WERI-Rb-1 (cell line): ENCODE measurements at regions not wholly inside any gene's neighbourhood (a gene's known extent, or its start where the extent isn't known, plus 50 kb on each side); places are given as distances from the start of the nearest gene placed in this dataset.

Experiments used
- DNase-seq: peaks from one replicate; pipeline ENCODE4 v3.0.0-alpha.2; 2020
- H3K27ac ChIP-seq: fragments of 250-450 bp; sonication (Bioruptor Pico); 2 replicates; pipeline ENCODE4 v1.5.1; 2020; ENCODE audit warnings: mild to moderate bottlenecking, moderate library complexity
- H3K27me3 ChIP-seq: fragments of 250-450 bp; sonication (Bioruptor Pico); 2 replicates; pipeline ENCODE4 v1.5.1; 2021; ENCODE audit warnings: mild to moderate bottlenecking, low read depth, moderate library complexity; ENCODE audit not compliant: insufficient read depth, severe bottlenecking
- H3K36me3 ChIP-seq: fragments of 250-450 bp; sonication (Bioruptor Pico); 2 replicates; pipeline ENCODE4 v1.5.1; 2020; ENCODE audit warnings: mild to moderate bottlenecking, moderate library complexity
- H3K4me3 ChIP-seq: 2 replicates; pipeline ENCODE4 v1.5.1; 2011; ENCODE audit warnings: low read depth, mild to moderate bottlenecking, control low read depth, low read length
- H3K9me3 ChIP-seq: fragments of 250-450 bp; sonication (Bioruptor Pico); 2 replicates; pipeline ENCODE4 v1.5.1; 2021; ENCODE audit warnings: mild to moderate bottlenecking, moderate library complexity; ENCODE audit not compliant: severe bottlenecking
- TF ChIP-seq, protein P1 (sequence below): IDR thresholded peaks from 2 replicates; pipeline ENCODE4 v1.5.1; 2011; ENCODE audit warnings: low read depth, mild to moderate bottlenecking, control low read depth, inconsistent platforms, low read length

DNA sequence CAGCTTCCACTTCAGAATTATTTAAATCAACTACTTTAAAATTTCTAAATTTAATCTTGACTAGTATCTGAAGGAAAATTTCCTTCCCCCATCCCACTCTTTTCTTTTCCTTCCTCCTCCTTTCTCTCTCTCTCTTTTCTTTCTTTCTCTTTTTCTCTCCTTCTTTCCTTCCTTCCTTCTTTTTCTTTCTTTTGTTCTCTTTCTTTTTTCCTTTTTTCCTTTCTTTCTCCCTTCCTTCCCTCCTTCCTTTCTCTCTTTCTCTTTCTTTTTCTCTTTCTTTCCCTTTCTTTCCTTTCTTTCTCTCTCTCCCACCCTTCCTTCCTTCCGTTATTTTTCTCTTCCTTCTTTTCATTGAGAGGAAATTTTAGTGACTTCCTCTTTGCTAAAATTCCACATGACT, 132.0 kb upstream of the CDH19 start:
- H3K36me3 ChIP-seq, result no peaks in the 10 kb centered on the region
- H3K27ac ChIP-seq, result no peak overlapping the region
- DNase-seq, result no peak
- TF ChIP-seq, protein P1, sequence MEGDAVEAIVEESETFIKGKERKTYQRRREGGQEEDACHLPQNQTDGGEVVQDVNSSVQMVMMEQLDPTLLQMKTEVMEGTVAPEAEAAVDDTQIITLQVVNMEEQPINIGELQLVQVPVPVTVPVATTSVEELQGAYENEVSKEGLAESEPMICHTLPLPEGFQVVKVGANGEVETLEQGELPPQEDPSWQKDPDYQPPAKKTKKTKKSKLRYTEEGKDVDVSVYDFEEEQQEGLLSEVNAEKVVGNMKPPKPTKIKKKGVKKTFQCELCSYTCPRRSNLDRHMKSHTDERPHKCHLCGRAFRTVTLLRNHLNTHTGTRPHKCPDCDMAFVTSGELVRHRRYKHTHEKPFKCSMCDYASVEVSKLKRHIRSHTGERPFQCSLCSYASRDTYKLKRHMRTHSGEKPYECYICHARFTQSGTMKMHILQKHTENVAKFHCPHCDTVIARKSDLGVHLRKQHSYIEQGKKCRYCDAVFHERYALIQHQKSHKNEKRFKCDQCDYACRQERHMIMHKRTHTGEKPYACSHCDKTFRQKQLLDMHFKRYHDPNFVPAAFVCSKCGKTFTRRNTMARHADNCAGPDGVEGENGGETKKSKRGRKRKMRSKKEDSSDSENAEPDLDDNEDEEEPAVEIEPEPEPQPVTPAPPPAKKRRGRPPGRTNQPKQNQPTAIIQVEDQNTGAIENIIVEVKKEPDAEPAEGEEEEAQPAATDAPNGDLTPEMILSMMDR, result no peak
- no peaks in the 10 kb centered on the region for H3K9me3 ChIP-seq
- H3K4me3 ChIP-seq, result no peak overlapping the region
- H3K27me3 ChIP-seq, result no peaks in the 10 kb centered on the region

GRCh38 chr18:66734451-66734850, 130.6 kb upstream of the CDH19 start:
- TF ChIP-seq, protein P1, result no peak
- H3K27me3 ChIP-seq, result no peaks in the 10 kb centered on the region
- no peaks in the 10 kb centered on the region for H3K36me3 ChIP-seq
- H3K9me3 ChIP-seq, result no peaks in the 10 kb centered on the region
- H3K4me3 ChIP-seq, result no peak overlapping the region
- H3K27ac ChIP-seq, result no peak overlapping the region
- no peak for DNase-seq

DNA sequence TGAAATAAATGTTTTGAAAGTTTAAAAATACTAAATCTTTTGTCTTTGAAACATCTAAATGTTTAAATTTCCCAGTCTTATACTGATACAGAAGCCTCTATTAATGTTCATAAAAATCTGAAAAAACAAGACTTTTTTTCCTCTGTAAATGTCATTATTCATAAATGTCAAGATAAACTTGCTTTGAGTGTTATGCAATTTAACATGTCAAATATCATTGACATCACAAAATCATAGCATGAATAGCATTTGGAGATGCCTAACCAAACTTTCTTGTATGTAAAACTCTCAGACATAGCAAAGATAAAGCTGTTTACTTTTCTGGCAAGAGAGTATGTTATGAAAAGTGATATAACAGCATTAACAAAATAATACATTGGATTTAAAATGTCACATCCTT, 128.0 kb upstream of the CDH19 start:
- no peak for DNase-seq
- TF ChIP-seq, protein P1, result no peak
- H3K27me3 ChIP-seq, result no peaks in the 10 kb centered on the region
- H3K36me3 ChIP-seq, result no peaks in the 10 kb centered on the region
- no peak overlapping the region for H3K4me3 ChIP-seq
- H3K9me3 ChIP-seq, result no peaks in the 10 kb centered on the region
- no peak overlapping the region for H3K27ac ChIP-seq

DNA sequence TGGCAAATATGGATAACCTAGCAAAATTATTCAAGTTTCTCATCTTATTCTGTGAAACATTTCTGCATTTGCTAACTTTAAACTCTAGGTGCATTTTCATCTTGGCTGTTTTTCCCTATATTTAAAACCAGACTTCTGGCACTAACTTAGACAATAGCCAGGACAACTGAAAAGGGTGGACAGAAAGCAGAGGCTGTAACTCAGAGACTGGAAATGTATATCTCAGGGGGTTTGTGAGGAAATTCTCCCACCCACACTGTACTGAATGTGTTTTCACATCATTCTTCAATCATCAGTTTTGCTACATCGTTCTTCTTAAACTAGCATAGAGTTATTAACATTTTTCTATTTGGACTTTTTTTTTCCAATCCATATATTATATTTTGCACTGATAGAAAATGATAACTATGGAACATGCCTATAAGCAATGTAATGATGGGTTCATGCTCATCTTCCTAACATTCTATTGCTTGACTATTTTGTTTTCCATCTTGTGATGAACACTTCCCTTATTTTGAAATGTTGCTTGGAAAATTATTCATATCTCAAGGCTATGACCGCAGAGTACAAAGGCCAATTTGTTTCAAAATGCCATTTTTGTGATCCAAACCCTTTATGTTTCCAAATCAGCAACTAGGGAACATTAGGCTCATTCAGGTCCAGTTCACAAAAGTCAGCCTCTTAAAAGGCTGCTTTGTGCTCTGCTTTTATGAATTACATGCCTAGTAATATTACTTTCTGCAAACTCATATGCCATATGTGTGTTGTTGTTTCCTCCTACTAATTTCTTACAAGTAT, 125.8 kb upstream of the CDH19 start:
- no peak overlapping the region for H3K4me3 ChIP-seq
- DNase-seq, result no peak
- H3K9me3 ChIP-seq, result no peaks in the 10 kb centered on the region
- no peak overlapping the region for H3K27ac ChIP-seq
- H3K36me3 ChIP-seq, result no peaks in the 10 kb centered on the region
- H3K27me3 ChIP-seq, result no peaks in the 10 kb centered on the region
- TF ChIP-seq, protein P1, result no peak

DNA sequence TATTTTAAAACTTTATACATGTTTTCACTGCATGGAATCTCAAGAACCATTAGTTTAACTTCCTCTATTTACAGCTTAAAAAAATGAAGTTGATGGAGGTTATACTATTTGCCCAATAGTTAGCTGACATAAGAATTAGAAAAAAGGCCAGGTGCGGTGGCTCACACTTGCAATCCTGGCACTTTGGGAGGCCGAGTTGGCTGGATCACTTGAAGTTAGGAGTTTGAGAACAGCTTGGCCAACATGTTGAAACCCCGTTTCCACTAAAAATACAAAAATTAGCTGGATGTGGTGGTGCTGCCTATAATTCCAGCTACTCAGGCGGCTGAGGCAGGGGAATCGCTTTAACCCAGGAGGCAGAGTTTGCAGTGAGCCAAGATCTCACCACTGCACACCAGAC, 125.1 kb upstream of the CDH19 start:
- no peak overlapping the region for H3K27ac ChIP-seq
- H3K9me3 ChIP-seq, result no peaks in the 10 kb centered on the region
- H3K4me3 ChIP-seq, result no peak overlapping the region

More for the DNA sequence above, 125.1 kb upstream of the CDH19 start:
- DNase-seq, result no peak
- TF ChIP-seq, protein P1, result no peak
- Histone ChIP-seq H3K27me3 (no peaks in the 10 kb centered on the region), H3K36me3 (no peaks in the 10 kb centered on the region)
